Sigmoid colon (tissue), 4 donors: ENCODE measurements at regions not wholly inside any gene's neighbourhood (a gene's known extent, or its start where the extent isn't known, plus 50 kb on each side); places are given as distances from the start of the nearest gene placed in this dataset.

Source experiments
- CTCF ChIP-seq, 4 experiments: fragments of 450-650 bp in 3 of 4; fragments of 200-600 bp in 1 of 4; IDR thresholded peaks; one replicate each; pipeline ENCODE4 v1.5.1; 2016 to 2019; ENCODE audit warnings: antibody characterized with exemption in 4 of 4, mild to moderate bottlenecking in 3 of 4, moderate library complexity in 2 of 4
- EP300 ChIP-seq, 4 donors: sonication (generic); formaldehyde crosslinking; IDR thresholded peaks; one replicate each; pipeline ENCODE4 v1.6.1; 2017; ENCODE audit warnings: antibody characterized with exemption in 4 of 4
- POLR2A ChIP-seq, 2 donors: fragments of 450-650 bp; IDR thresholded peaks; one replicate each; pipeline ENCODE4 v1.6.1; 2016; ENCODE audit warnings: antibody characterized with exemption in 2 of 2, mild to moderate bottlenecking in 2 of 2, moderate library complexity in 2 of 2
- POLR2AphosphoS5 ChIP-seq, 4 donors: sonication (generic); formaldehyde crosslinking; IDR thresholded peaks; one replicate each; pipeline ENCODE4 v1.6.1; 2017; ENCODE audit warnings: antibody characterized with exemption in 4 of 4

DNA sequence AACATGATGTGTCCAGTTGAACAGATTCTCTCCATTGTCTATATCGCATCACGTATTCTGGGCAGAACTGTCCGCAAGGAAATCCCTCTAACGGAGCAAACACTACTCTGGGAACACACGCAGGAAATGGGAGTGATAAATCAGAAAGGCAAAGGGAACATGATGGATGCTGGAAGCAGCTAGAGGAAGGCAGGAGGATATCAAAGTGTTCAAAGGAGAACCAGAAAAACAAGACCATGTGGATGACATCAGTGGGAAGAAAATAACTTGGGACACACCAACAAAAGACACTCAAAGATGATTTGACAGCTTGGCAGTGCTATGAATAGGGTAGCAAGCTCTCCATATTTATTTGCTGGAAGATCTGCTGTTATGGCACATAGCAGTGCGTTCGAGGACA is 142.9 kb downstream of the PLK2 start:
- TF ChIP-seq CTCF (IDR thresholded peaks at IDR 0.05) = no peak
- TF ChIP-seq POLR2AphosphoS5 (IDR thresholded peaks at IDR 0.05) = no peak
- no peak for TF ChIP-seq POLR2A (IDR thresholded peaks at IDR 0.05)
- no peak for TF ChIP-seq EP300 (IDR thresholded peaks at IDR 0.05)
